Tibial nerve (tissue), 3 donors: ENCODE measurements at regions not wholly inside any gene's neighbourhood (a gene's known extent, or its start where the extent isn't known, plus 50 kb on each side); places are given as distances from the start of the nearest gene placed in this dataset.

Source experiments
- POLR2A ChIP-seq, 2 donors: fragments of 450-650 bp; IDR thresholded peaks; one replicate each; pipeline ENCODE4 v1.6.1; 2017; ENCODE audit warnings: antibody characterized with exemption in 2 of 2, mild to moderate bottlenecking in 2 of 2, moderate library complexity in 2 of 2
- TF ChIP-seq, protein P1 (sequence below), 5 experiments: fragments of 200-600 bp in 3 of 5; fragments of 450-650 bp in 2 of 5; sonication (generic) in 3 of 5; IDR thresholded peaks; one replicate each; pipeline ENCODE4 v1.5.1; 2016 to 2019; ENCODE audit warnings: antibody characterized with exemption in 5 of 5, mild to moderate bottlenecking in 3 of 5, moderate library complexity in 2 of 5

GRCh38 chr19:27795369-27795768 lies 1417.6 kb downstream of the UQCRFS1 start:
- TF ChIP-seq, protein P1, sequence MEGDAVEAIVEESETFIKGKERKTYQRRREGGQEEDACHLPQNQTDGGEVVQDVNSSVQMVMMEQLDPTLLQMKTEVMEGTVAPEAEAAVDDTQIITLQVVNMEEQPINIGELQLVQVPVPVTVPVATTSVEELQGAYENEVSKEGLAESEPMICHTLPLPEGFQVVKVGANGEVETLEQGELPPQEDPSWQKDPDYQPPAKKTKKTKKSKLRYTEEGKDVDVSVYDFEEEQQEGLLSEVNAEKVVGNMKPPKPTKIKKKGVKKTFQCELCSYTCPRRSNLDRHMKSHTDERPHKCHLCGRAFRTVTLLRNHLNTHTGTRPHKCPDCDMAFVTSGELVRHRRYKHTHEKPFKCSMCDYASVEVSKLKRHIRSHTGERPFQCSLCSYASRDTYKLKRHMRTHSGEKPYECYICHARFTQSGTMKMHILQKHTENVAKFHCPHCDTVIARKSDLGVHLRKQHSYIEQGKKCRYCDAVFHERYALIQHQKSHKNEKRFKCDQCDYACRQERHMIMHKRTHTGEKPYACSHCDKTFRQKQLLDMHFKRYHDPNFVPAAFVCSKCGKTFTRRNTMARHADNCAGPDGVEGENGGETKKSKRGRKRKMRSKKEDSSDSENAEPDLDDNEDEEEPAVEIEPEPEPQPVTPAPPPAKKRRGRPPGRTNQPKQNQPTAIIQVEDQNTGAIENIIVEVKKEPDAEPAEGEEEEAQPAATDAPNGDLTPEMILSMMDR (IDR thresholded peaks at IDR 0.05): no peak
- TF ChIP-seq POLR2A (IDR thresholded peaks at IDR 0.05): no peak
